ENCODE measurements at regions not wholly inside any gene's neighbourhood (a gene's known extent, or its start where the extent isn't known, plus 50 kb on each side); places are given as distances from the start of the nearest gene placed in this dataset.

DNA sequence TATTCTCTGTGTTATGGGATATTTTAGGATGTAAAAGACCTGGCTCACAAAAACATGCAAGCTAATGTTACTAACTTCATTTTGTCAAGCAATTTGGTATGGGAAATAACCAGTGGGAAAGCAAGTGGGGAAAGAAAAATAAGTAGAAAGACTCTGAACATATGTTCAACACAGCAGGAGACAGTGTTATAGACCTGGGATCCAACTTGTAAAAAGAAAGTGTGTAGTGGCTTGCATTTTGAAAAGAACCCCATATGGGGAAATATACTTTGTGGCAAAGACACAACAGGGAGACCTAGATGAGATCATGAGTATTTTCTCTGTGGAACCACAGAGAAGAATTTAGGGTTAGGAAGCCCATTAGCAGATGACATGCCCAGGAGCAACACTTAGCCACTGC, 212.7 kb upstream of the NRIP1 start:
- H4K20me1 ChIP-seq (ENCODE audit: insufficient read depth, low read length) = no peaks in the 10 kb centered on the region
- FAIRE-seq (no peak), DNase-seq (ENCODE audit: low read depth) (no peak)

GRCh38 chr21:15278279-15278678, 213.5 kb upstream of the NRIP1 start:
- H3K27me3 Mint-ChIP-seq (ENCODE audit: low read depth, unreplicated experiment) = no peaks in the 10 kb centered on the region
- Histone ChIP-seq H3K4me3 (ENCODE audit: insufficient read depth, low read depth, low read length) (no peak overlapping the region), H3K79me2 (ENCODE audit: insufficient read depth, low read length) (no peaks in the 10 kb centered on the region), H3K27ac (ENCODE audit: low read depth, low read length) (no peak overlapping the region), H2AFZ (ENCODE audit: low read depth, low read length) (no peak overlapping the region), H3K4me1 (ENCODE audit: insufficient read depth, low read length) (no peaks in the 10 kb centered on the region), H3K27me3 (ENCODE audit: insufficient read depth, low read length) (no peaks in the 10 kb centered on the region), H3K4me2 (ENCODE audit: low read length) (no peak overlapping the region), H3K9me3 (ENCODE audit: insufficient read depth, low read depth, low read length) (no peaks in the 10 kb centered on the region), H3K9ac (ENCODE audit: low read length) (no peak overlapping the region), H4K20me1 (ENCODE audit: insufficient read depth, low read length) (no peaks in the 10 kb centered on the region), H3K36me3 (ENCODE audit: insufficient read depth, low read length) (no peaks in the 10 kb centered on the region)
- no peak for DNase-seq (ENCODE audit: low read depth)
- H3K4me1 Mint-ChIP-seq (ENCODE audit: low read depth, unreplicated experiment) = peaks cover 11% of the 10 kb centered on the region
- H3K36me3 Mint-ChIP-seq (ENCODE audit: low read depth, unreplicated experiment) = no peaks in the 10 kb centered on the region
- H3K27ac Mint-ChIP-seq (ENCODE audit: unreplicated experiment) = no peak overlapping the region
- no peaks in the 10 kb centered on the region for H3K9me3 Mint-ChIP-seq (ENCODE audit: unreplicated experiment)
- H3K4me3 Mint-ChIP-seq (ENCODE audit: unreplicated experiment) = no peak overlapping the region
- no peak for FAIRE-seq
- TF ChIP-seq CTCF (IDR thresholded peaks at IDR 0.05; ENCODE audit: insufficient read depth, low read depth, low read length) (no peak), EZH2 (IDR thresholded peaks at IDR 0.05; ENCODE audit: insufficient read depth, low read length) (no peak)

More for the DNA sequence above, 212.7 kb upstream of the NRIP1 start:
- Histone ChIP-seq H3K4me2 (ENCODE audit: low read length) (no peak overlapping the region), H3K4me1 (ENCODE audit: insufficient read depth, low read length) (no peaks in the 10 kb centered on the region), H3K79me2 (ENCODE audit: insufficient read depth, low read length) (no peaks in the 10 kb centered on the region), H3K9ac (ENCODE audit: low read length) (no peak overlapping the region), H3K27me3 (ENCODE audit: insufficient read depth, low read length) (no peaks in the 10 kb centered on the region), H3K36me3 (ENCODE audit: insufficient read depth, low read length) (no peaks in the 10 kb centered on the region), H3K9me3 (ENCODE audit: insufficient read depth, low read depth, low read length) (no peaks in the 10 kb centered on the region), H3K4me3 (ENCODE audit: insufficient read depth, low read depth, low read length) (no peak overlapping the region), H3K27ac (ENCODE audit: low read depth, low read length) (no peak overlapping the region), H2AFZ (ENCODE audit: low read depth, low read length) (no peak overlapping the region)
- TF ChIP-seq CTCF (IDR thresholded peaks at IDR 0.05; ENCODE audit: insufficient read depth, low read depth, low read length) (no peak), EZH2 (IDR thresholded peaks at IDR 0.05; ENCODE audit: insufficient read depth, low read length) (no peak)
- Mint-ChIP-seq H3K4me1 (ENCODE audit: low read depth, unreplicated experiment) (peaks cover 14% of the 10 kb centered on the region), H3K4me3 (ENCODE audit: unreplicated experiment) (no peak overlapping the region), H3K27ac (ENCODE audit: unreplicated experiment) (no peak overlapping the region), H3K36me3 (ENCODE audit: low read depth, unreplicated experiment) (no peaks in the 10 kb centered on the region), H3K9me3 (ENCODE audit: unreplicated experiment) (no peaks in the 10 kb centered on the region), H3K27me3 (ENCODE audit: low read depth, unreplicated experiment) (no peaks in the 10 kb centered on the region)

DNA sequence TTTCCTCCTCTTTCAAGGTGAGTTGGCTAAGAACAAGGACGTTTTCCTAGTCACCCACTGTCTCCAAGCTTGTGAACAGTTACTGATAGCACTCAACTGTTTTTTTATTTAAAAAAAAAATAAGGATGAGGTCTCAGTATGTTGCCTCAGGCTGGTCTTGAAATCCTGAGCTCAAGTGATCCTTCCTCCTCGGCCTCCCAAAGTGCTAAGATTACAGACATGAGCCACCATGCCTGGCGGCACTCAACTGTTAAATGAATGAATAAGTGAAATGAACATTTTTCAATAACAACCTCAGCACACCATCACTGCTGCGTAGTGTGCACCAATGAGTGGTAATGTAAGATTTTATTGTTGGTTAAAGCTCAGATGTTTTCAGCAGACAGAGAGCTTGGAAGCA, 214.1 kb upstream of the NRIP1 start:
- Mint-ChIP-seq H3K9me3 (ENCODE audit: unreplicated experiment) (no peaks in the 10 kb centered on the region), H3K4me1 (ENCODE audit: low read depth, unreplicated experiment) (peaks cover 11% of the 10 kb centered on the region), H3K36me3 (ENCODE audit: low read depth, unreplicated experiment) (no peaks in the 10 kb centered on the region), H3K4me3 (ENCODE audit: unreplicated experiment) (no peak overlapping the region), H3K27ac (ENCODE audit: unreplicated experiment) (no peak overlapping the region), H3K27me3 (ENCODE audit: low read depth, unreplicated experiment) (no peaks in the 10 kb centered on the region)
- Histone ChIP-seq H3K79me2 (ENCODE audit: insufficient read depth, low read length) (no peaks in the 10 kb centered on the region), H4K20me1 (ENCODE audit: insufficient read depth, low read length) (no peaks in the 10 kb centered on the region), H3K4me3 (ENCODE audit: insufficient read depth, low read depth, low read length) (no peak overlapping the region), H3K4me2 (ENCODE audit: low read length) (no peak overlapping the region), H3K27ac (ENCODE audit: low read depth, low read length) (no peak overlapping the region), H3K9me3 (ENCODE audit: insufficient read depth, low read depth, low read length) (no peaks in the 10 kb centered on the region), H3K27me3 (ENCODE audit: insufficient read depth, low read length) (no peaks in the 10 kb centered on the region), H3K9ac (ENCODE audit: low read length) (no peak overlapping the region), H3K36me3 (ENCODE audit: insufficient read depth, low read length) (no peaks in the 10 kb centered on the region), H3K4me1 (ENCODE audit: insufficient read depth, low read length) (no peaks in the 10 kb centered on the region), H2AFZ (ENCODE audit: low read depth, low read length) (no peak overlapping the region)
- TF ChIP-seq CTCF (IDR thresholded peaks at IDR 0.05; ENCODE audit: insufficient read depth, low read depth, low read length) (no peak), EZH2 (IDR thresholded peaks at IDR 0.05; ENCODE audit: insufficient read depth, low read length) (no peak)
- DNase-seq (ENCODE audit: low read depth) (no peak), FAIRE-seq (no peak)

All from astrocyte (in vitro differentiated cells and primary cell).